IMR-90 (cell line): ENCODE measurements at regions not wholly inside any gene's neighbourhood (a gene's known extent, or its start where the extent isn't known, plus 50 kb on each side); places are given as distances from the start of the nearest gene placed in this dataset.

Experiments
- ATAC-seq: fragments of 200-7000 bp; cut with Tn5 transposase; 2 replicates; pipeline ENCODE4 v1.9.1; 2020; ENCODE audit warnings: low read depth, mild to moderate bottlenecking, moderate library complexity
- BruUV-seq: library from RNA; stranded (reverse); fragments of 400-500 nt; replicated peaks from 2 replicates; lab custom pipeline; 2021; lab: Mats Ljungman, UMichigan
- CTCF ChIA-PET: fragments of 300-600 bp; formaldehyde crosslinking; extraction: SDS; loops from one replicate; lab custom pipeline; 2021; ENCODE audit warnings: antibody characterized with exemption; lab: Yijun Ruan, JAX
- POLR2A ChIA-PET: fragments of 300-600 bp; sonication (Branson Sonifier 250); formaldehyde crosslinking; loops from one replicate; lab custom pipeline; 2022; ENCODE audit warnings: antibody characterized with exemption; ENCODE audit not compliant: unreplicated experiment; lab: Charles Lee
- DNase-seq: peaks from one replicate; pipeline ENCODE4 v3.0.0; 2013
- H2AFZ ChIP-seq: replicated peaks from 2 replicates; pipeline ENCODE3; 2013; ENCODE audit warnings: low read length, mild to moderate bottlenecking; ENCODE audit not compliant: poor library complexity
- H2AK5ac ChIP-seq: 2 replicates; pipeline ENCODE4 v1.6.1; 2013; ENCODE audit warnings: low read depth, low read length, inconsistent platforms
- H2AK9ac ChIP-seq: replicated peaks from 2 replicates; pipeline ENCODE3; 2013; ENCODE audit warnings: mild to moderate bottlenecking, low read depth, low read length, moderate library complexity; ENCODE audit not compliant: poor library complexity
- H2BK120ac ChIP-seq: 2 replicates; pipeline ENCODE4 v1.6.1; 2013; ENCODE audit warnings: low read depth, low read length, inconsistent platforms
- H2BK15ac ChIP-seq: 3 replicates; pipeline ENCODE4 v1.6.1; 2013; ENCODE audit warnings: low read depth, low read length, inconsistent platforms
- H2BK20ac ChIP-seq: 2 replicates; pipeline ENCODE4 v1.6.1; 2013; ENCODE audit warnings: low read depth, mild to moderate bottlenecking, inconsistent platforms, low read length, moderate library complexity
- H2BK5ac ChIP-seq: 2 replicates; pipeline ENCODE4 v1.6.1; 2013; ENCODE audit warnings: mild to moderate bottlenecking, low read depth, low read length, inconsistent platforms; ENCODE audit not compliant: poor library complexity, severe bottlenecking
- H3K14ac ChIP-seq: replicated peaks from 2 replicates; pipeline ENCODE4 v1.6.1; 2013; ENCODE audit warnings: low read depth, low read length, inconsistent platforms
- H3K18ac ChIP-seq: 2 replicates; pipeline ENCODE4 v1.6.1; 2013; ENCODE audit warnings: low read depth, low read length, control low read depth
- H3K23ac ChIP-seq: 2 replicates; pipeline ENCODE4 v1.6.1; 2013; ENCODE audit warnings: low read depth, low read length, inconsistent platforms
- H3K27ac ChIP-seq: 2 replicates; pipeline ENCODE4 v1.5.1; 2013; ENCODE audit warnings: mild to moderate bottlenecking, control low read depth, low read length; ENCODE audit not compliant: insufficient read depth
- H3K27me3 ChIP-seq: 2 replicates; pipeline ENCODE4 v1.6.1; 2013; ENCODE audit warnings: low read length; ENCODE audit not compliant: control insufficient read depth, insufficient read depth
- H3K36me3 ChIP-seq: 2 replicates; pipeline ENCODE4 v1.6.1; 2013; ENCODE audit warnings: low read length, mixed read lengths; ENCODE audit not compliant: control insufficient read depth, insufficient read depth
- H3K4ac ChIP-seq: 2 replicates; pipeline ENCODE4 v1.6.1; 2013; ENCODE audit warnings: low read depth, low read length, inconsistent platforms
- H3K4me1 ChIP-seq: 2 replicates; pipeline ENCODE4 v1.6.1; 2013; ENCODE audit warnings: low read length, mixed read lengths; ENCODE audit not compliant: control insufficient read depth, insufficient read depth
- H3K4me2 ChIP-seq: 2 replicates; pipeline ENCODE4 v1.6.1; 2013; ENCODE audit warnings: low read depth, mild to moderate bottlenecking, control low read depth, low read length, moderate library complexity
- H3K4me3 ChIP-seq: 2 replicates; pipeline ENCODE4 v1.5.1; 2013; ENCODE audit warnings: low read depth, mild to moderate bottlenecking, control low read depth, low read length, moderate library complexity; ENCODE audit not compliant: insufficient read depth
- H3K56ac ChIP-seq: 2 replicates; pipeline ENCODE4 v1.6.1; 2013; ENCODE audit warnings: low read length, inconsistent platforms; ENCODE audit not compliant: insufficient read depth; ENCODE audit errors: extremely low read depth
- H3K79me1 ChIP-seq, 2 experiments: 2 replicates each; pipeline ENCODE4 v1.6.1; 2013; ENCODE audit warnings: low read length in 2 of 2, inconsistent platforms in 1 of 2, low read depth in 1 of 2
- H3K9ac ChIP-seq: 2 replicates; pipeline ENCODE4 v1.6.1; 2013; ENCODE audit warnings: low read depth, low read length, control low read depth
- H3K9me1 ChIP-seq: 2 replicates; pipeline ENCODE4 v1.6.1; 2013; ENCODE audit warnings: low read length, inconsistent platforms; ENCODE audit not compliant: insufficient read depth
- H3K9me3 ChIP-seq: 2 replicates; pipeline ENCODE4 v1.6.1; 2013; ENCODE audit warnings: low read length; ENCODE audit not compliant: control insufficient read depth, insufficient read depth
- H4K20me1 ChIP-seq: 2 replicates; pipeline ENCODE4 v1.6.1; 2013; ENCODE audit warnings: low read length, inconsistent platforms; ENCODE audit not compliant: insufficient read depth
- H4K5ac ChIP-seq: 2 replicates; pipeline ENCODE4 v1.6.1; 2013; ENCODE audit warnings: mild to moderate bottlenecking, low read depth, low read length, control low read depth
- H4K8ac ChIP-seq, 2 experiments: 2 replicates each; pipeline ENCODE4 v1.6.1; 2013; ENCODE audit warnings: low read depth in 2 of 2, low read length in 2 of 2, control low read depth in 1 of 2, inconsistent platforms in 1 of 2
- H4K91ac ChIP-seq: 2 replicates; pipeline ENCODE4 v1.6.1; 2013; ENCODE audit warnings: low read depth, low read length, inconsistent platforms; ENCODE audit not compliant: insufficient read depth
- BHLHE40 ChIP-seq: fragments of 150-350 bp; IDR thresholded peaks from 2 replicates; pipeline ENCODE4 v1.6.1; 2016; ENCODE audit warnings: mild to moderate bottlenecking, low read depth, low read length
- CEBPB ChIP-seq: IDR thresholded peaks from 2 replicates; pipeline ENCODE4 v1.6.1; 2012; ENCODE audit warnings: low read depth, low read length, improper control_type of control experiment
- CHD1 ChIP-seq: IDR thresholded peaks from 2 replicates; pipeline ENCODE4 v1.6.1; 2012; ENCODE audit warnings: low read depth, low read length, improper control_type of control experiment
- FOS ChIP-seq: fragments of 150-350 bp; IDR thresholded peaks from 2 replicates; pipeline ENCODE4 v1.6.1; 2016; ENCODE audit warnings: low read depth, low read length
- MAFK ChIP-seq: IDR thresholded peaks from 2 replicates; pipeline ENCODE4 v1.6.1; 2012; ENCODE audit warnings: low read depth, low read length, improper control_type of control experiment
- MAZ ChIP-seq: IDR thresholded peaks from 2 replicates; pipeline ENCODE4 v1.6.1; 2012; ENCODE audit warnings: low read depth, mild to moderate bottlenecking, low read length, improper control_type of control experiment, moderate library complexity, borderline replicate concordance
- MXI1 ChIP-seq: IDR thresholded peaks from 2 replicates; pipeline ENCODE4 v1.6.1; 2012; ENCODE audit warnings: low read depth, mild to moderate bottlenecking, low read length, moderate library complexity, borderline replicate concordance
- POLR2A ChIP-seq: IDR thresholded peaks from 2 replicates; pipeline ENCODE4 v1.6.1; 2012; ENCODE audit warnings: mild to moderate bottlenecking, low read depth, low read length
- RAD21 ChIP-seq: IDR thresholded peaks from 2 replicates; pipeline ENCODE4 v1.6.1; 2012; ENCODE audit warnings: low read length, improper control_type of control experiment
- RFX5 ChIP-seq: IDR thresholded peaks from 2 replicates; pipeline ENCODE4 v1.8.0; 2012; ENCODE audit warnings: low read depth, mild to moderate bottlenecking, low read length, moderate library complexity
- SMC3 ChIP-seq: fragments of 150-350 bp; IDR thresholded peaks from 2 replicates; pipeline ENCODE4 v1.6.1; 2016; ENCODE audit warnings: low read depth, mild to moderate bottlenecking, antibody characterized with exemption, low read length, moderate library complexity
- WGBS, 2 experiments: methylation state at CpG; one replicate each; pipeline versions ENCODE4 v1.1.5 to v1.1.7; 2013; ENCODE audit warnings: missing lambda C conversion rate in 2 of 2; ENCODE audit not compliant: insufficient read length in 1 of 2; ENCODE audit errors: extremely low coverage in 2 of 2; 5-methylcytosine and 5-hydroxymethylcytosine counted together
- dilution Hi-C: fragments of 300-500 bp; cut with HindIII; formaldehyde crosslinking; loops from one replicate; pipeline ENCODE4 v1.14.3; 2018; ENCODE audit warnings: low sequenced_read_pairs; ENCODE audit not compliant: unreplicated experiment
- in situ Hi-C: fragments of 300-500 bp; cut with MboI; formaldehyde crosslinking; loops from 3 replicates; pipeline ENCODE4 v1.14.3; 2019; ENCODE audit warnings: low sequenced_read_pairs, inconsistent platforms, mixed read lengths
- intact Hi-C: fragments of 100-400 bp; cut with micrococcal nuclease; formaldehyde crosslinking; loops from 2 replicates; pipeline ENCODE4 v1.10.0; 2022
- TF ChIP-seq, protein P1 (sequence below): conservative IDR thresholded peaks from 2 replicates; pipeline ENCODE4 v1.5.1; 2012; ENCODE audit warnings: mild to moderate bottlenecking, low read depth, low read length, improper control_type of control experiment
- TF ChIP-seq, protein P2 (sequence below): fragments of 150-350 bp; IDR thresholded peaks from 2 replicates; pipeline ENCODE4 v1.6.1; 2016; ENCODE audit warnings: low read depth, mild to moderate bottlenecking, low read length, moderate library complexity, borderline replicate concordance
- TF ChIP-seq, protein P3 (sequence below): fragments of 150-350 bp; IDR thresholded peaks from 2 replicates; pipeline ENCODE4 v1.6.1; 2017; ENCODE audit warnings: mild to moderate bottlenecking, antibody characterized with exemption, low read length, low read depth

DNA sequence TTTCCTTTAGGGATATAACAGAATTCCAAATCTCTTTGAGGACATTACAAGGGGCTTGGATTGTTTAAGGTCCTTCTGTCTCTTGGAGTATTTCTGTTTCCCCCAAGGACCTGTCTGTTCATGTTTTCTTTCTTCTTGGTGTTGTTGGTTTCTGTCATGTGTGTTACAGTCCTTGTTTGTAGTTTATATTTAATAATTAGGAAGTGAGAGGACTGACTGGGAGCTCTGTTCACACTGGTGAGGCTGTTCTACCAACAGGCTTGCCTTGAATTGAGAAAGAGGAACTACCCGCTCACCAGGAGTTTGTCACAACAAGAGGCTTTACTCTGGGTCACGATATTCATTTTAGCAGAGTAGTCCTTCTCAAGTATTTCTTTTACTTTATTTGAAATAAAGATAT, 119.2 kb upstream of the SV2C start:
- CTCF ChIA-PET = interaction anchor here (0.6 kb wide), 1 partner anchor 806 kb away, joined by 6 read pairs; no protein-coding TSS in a partner anchor

More for the DNA sequence above, 119.2 kb upstream of the SV2C start:
- Histone ChIP-seq H3K18ac (no peak overlapping the region), H3K27ac (no peak overlapping the region), H4K8ac (no peak overlapping the region), H3K23ac (no peak overlapping the region), H3K4ac (no peak overlapping the region), H3K4me3 (no peak overlapping the region), H4K5ac (no peak overlapping the region), H3K4me1 (no peaks in the 10 kb centered on the region), H2BK15ac (no peak overlapping the region), H3K9me1 (no peaks in the 10 kb centered on the region), H2AK5ac (no peak overlapping the region), H2BK20ac (no peak overlapping the region), H4K20me1 (no peaks in the 10 kb centered on the region), H3K79me1 (no peaks in the 10 kb centered on the region), H3K27me3 (no peaks in the 10 kb centered on the region), H4K91ac (no peak overlapping the region), H3K4me2 (no peak overlapping the region), H3K36me3 (no peaks in the 10 kb centered on the region), H2AFZ (no peak overlapping the region), H3K9me3 (peaks cover 4% of the 10 kb centered on the region), H2BK120ac (no peak overlapping the region), H2BK5ac (no peak overlapping the region), H3K9ac (no peak overlapping the region), H2AK9ac (no peak overlapping the region), H3K56ac (no peak overlapping the region), H3K14ac (no peak overlapping the region)
- no TSS peak for BruUV-seq
- in situ Hi-C loops = no loop called here
- POLR2A ChIA-PET = no interaction called here
- intact Hi-C loops = no loop called here
- DNase-seq (no peak), ATAC-seq (no peak)
- no CpG with 5 or more reads among the region's 2 CpGs for WGBS, 2 experiments
- TF ChIP-seq, protein P1, sequence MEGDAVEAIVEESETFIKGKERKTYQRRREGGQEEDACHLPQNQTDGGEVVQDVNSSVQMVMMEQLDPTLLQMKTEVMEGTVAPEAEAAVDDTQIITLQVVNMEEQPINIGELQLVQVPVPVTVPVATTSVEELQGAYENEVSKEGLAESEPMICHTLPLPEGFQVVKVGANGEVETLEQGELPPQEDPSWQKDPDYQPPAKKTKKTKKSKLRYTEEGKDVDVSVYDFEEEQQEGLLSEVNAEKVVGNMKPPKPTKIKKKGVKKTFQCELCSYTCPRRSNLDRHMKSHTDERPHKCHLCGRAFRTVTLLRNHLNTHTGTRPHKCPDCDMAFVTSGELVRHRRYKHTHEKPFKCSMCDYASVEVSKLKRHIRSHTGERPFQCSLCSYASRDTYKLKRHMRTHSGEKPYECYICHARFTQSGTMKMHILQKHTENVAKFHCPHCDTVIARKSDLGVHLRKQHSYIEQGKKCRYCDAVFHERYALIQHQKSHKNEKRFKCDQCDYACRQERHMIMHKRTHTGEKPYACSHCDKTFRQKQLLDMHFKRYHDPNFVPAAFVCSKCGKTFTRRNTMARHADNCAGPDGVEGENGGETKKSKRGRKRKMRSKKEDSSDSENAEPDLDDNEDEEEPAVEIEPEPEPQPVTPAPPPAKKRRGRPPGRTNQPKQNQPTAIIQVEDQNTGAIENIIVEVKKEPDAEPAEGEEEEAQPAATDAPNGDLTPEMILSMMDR = no peak
- TF ChIP-seq BHLHE40 (no peak), MAFK (no peak), POLR2A (no peak), FOS (no peak), RAD21 (no peak), MAZ (no peak), SMC3 (no peak), CHD1 (no peak), CEBPB (no peak), RFX5 (no peak), MXI1 (no peak)
- TF ChIP-seq, protein P2, sequence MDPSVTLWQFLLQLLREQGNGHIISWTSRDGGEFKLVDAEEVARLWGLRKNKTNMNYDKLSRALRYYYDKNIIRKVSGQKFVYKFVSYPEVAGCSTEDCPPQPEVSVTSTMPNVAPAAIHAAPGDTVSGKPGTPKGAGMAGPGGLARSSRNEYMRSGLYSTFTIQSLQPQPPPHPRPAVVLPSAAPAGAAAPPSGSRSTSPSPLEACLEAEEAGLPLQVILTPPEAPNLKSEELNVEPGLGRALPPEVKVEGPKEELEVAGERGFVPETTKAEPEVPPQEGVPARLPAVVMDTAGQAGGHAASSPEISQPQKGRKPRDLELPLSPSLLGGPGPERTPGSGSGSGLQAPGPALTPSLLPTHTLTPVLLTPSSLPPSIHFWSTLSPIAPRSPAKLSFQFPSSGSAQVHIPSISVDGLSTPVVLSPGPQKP = no peak
- TF ChIP-seq, protein P3, sequence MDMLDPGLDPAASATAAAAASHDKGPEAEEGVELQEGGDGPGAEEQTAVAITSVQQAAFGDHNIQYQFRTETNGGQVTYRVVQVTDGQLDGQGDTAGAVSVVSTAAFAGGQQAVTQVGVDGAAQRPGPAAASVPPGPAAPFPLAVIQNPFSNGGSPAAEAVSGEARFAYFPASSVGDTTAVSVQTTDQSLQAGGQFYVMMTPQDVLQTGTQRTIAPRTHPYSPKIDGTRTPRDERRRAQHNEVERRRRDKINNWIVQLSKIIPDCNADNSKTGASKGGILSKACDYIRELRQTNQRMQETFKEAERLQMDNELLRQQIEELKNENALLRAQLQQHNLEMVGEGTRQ = no peak
- dilution Hi-C loops = no loop called here
